IPS-20b (cell line): ENCODE measurements at regions not wholly inside any gene's neighbourhood (a gene's known extent, or its start where the extent isn't known, plus 50 kb on each side); places are given as distances from the start of the nearest gene placed in this dataset.

ENCODE experiments used
- H3K27ac ChIP-seq: one replicate; pipeline ENCODE4 v1.5.1; 2013; ENCODE audit warnings: low read length
- H3K27me3 ChIP-seq: 2 replicates; pipeline ENCODE4 v1.6.1; 2013; ENCODE audit warnings: mild to moderate bottlenecking, low read length, inconsistent platforms; ENCODE audit not compliant: insufficient read depth
- H3K36me3 ChIP-seq: 2 replicates; pipeline ENCODE4 v1.6.1; 2013; ENCODE audit warnings: low read depth, mild to moderate bottlenecking, inconsistent platforms, low read length, moderate library complexity; ENCODE audit not compliant: insufficient read depth
- H3K4me1 ChIP-seq: 2 replicates; pipeline ENCODE4 v1.6.1; 2013; ENCODE audit warnings: mild to moderate bottlenecking, control low read depth, inconsistent platforms, low read length, moderate library complexity; ENCODE audit not compliant: insufficient read depth
- H3K4me3 ChIP-seq: 2 replicates; pipeline ENCODE4 v1.5.1; 2013; ENCODE audit warnings: mild to moderate bottlenecking, low read length, inconsistent platforms
- H3K9ac ChIP-seq: 2 replicates; pipeline ENCODE4 v1.6.1; 2013; ENCODE audit warnings: low read depth, mild to moderate bottlenecking, inconsistent platforms, low read length, moderate library complexity
- H3K9me3 ChIP-seq: 2 replicates; pipeline ENCODE4 v1.6.1; 2013; ENCODE audit warnings: mild to moderate bottlenecking, low read depth, low read length, inconsistent platforms; ENCODE audit not compliant: insufficient read depth

GRCh38 chr4:84031401-84031800 lies 467.7 kb downstream of the NKX6-1 start:
- no peaks in the 10 kb centered on the region for H3K27me3 ChIP-seq
- H3K27ac ChIP-seq: no peak overlapping the region
- H3K4me1 ChIP-seq: no peaks in the 10 kb centered on the region
- H3K36me3 ChIP-seq: no peaks in the 10 kb centered on the region
- H3K4me3 ChIP-seq: no peak overlapping the region
- H3K9me3 ChIP-seq: no peaks in the 10 kb centered on the region
- H3K9ac ChIP-seq: no peak overlapping the region

GRCh38 chr4:84028340-84028739 lies 470.8 kb downstream of the NKX6-1 start:
- H3K9me3 ChIP-seq: no peaks in the 10 kb centered on the region
- no peaks in the 10 kb centered on the region for H3K27me3 ChIP-seq

GRCh38 chr4:84024405-84024804 lies 474.7 kb downstream of the NKX6-1 start:
- Histone ChIP-seq H3K4me3 (no peak overlapping the region), H3K27me3 (no peaks in the 10 kb centered on the region), H3K27ac (no peak overlapping the region), H3K9ac (no peak overlapping the region), H3K4me1 (no peaks in the 10 kb centered on the region), H3K36me3 (no peaks in the 10 kb centered on the region), H3K9me3 (no peaks in the 10 kb centered on the region)

More at GRCh38 chr4:84028340-84028739, 470.8 kb downstream of the NKX6-1 start:
- Histone ChIP-seq H3K9ac (no peak overlapping the region), H3K36me3 (no peaks in the 10 kb centered on the region), H3K27ac (no peak overlapping the region), H3K4me1 (no peaks in the 10 kb centered on the region), H3K4me3 (no peak overlapping the region)

- no peaks in the 10 kb centered on the region for H3K27me3 ChIP-seq
- H3K9ac ChIP-seq: no peak overlapping the region
- no peak overlapping the region for H3K27ac ChIP-seq
- no peaks in the 10 kb centered on the region for H3K4me1 ChIP-seq
- no peaks in the 10 kb centered on the region for H3K36me3 ChIP-seq
- no peaks in the 10 kb centered on the region for H3K9me3 ChIP-seq
- H3K4me3 ChIP-seq: no peak overlapping the region
These were observed 476.5 kb downstream of the NKX6-1 start for GRCh38 chr4:84022564-84022963.

- Histone ChIP-seq H3K27ac (no peak overlapping the region), H3K4me3 (no peak overlapping the region), H3K4me1 (no peaks in the 10 kb centered on the region), H3K27me3 (no peaks in the 10 kb centered on the region), H3K9me3 (no peaks in the 10 kb centered on the region), H3K36me3 (no peaks in the 10 kb centered on the region), H3K9ac (no peak overlapping the region)
These were observed 479.5 kb downstream of the NKX6-1 start for GRCh38 chr4:84019626-84020025.

GRCh38 chr4:84003046-84003445 lies 467.1 kb downstream of the GPAT3 start:
- no peaks in the 10 kb centered on the region for H3K4me1 ChIP-seq
- H3K9me3 ChIP-seq: no peaks in the 10 kb centered on the region
- no peak overlapping the region for H3K4me3 ChIP-seq
- no peaks in the 10 kb centered on the region for H3K27me3 ChIP-seq
- H3K27ac ChIP-seq: no peak overlapping the region
- no peak overlapping the region for H3K9ac ChIP-seq
- H3K36me3 ChIP-seq: no peaks in the 10 kb centered on the region

- H3K4me3 ChIP-seq: no peak overlapping the region
- no peaks in the 10 kb centered on the region for H3K36me3 ChIP-seq
- no peak overlapping the region for H3K9ac ChIP-seq
- no peak overlapping the region for H3K27ac ChIP-seq
- H3K9me3 ChIP-seq: no peaks in the 10 kb centered on the region
- H3K27me3 ChIP-seq: no peaks in the 10 kb centered on the region
- H3K4me1 ChIP-seq: peaks cover 3% of the 10 kb centered on the region; the same call in 1 of the 2 replicates
These were observed 466.1 kb downstream of the GPAT3 start for GRCh38 chr4:84001876-84002569.

- no peak overlapping the region for H3K27ac ChIP-seq
- H3K4me3 ChIP-seq: no peak overlapping the region
- H3K36me3 ChIP-seq: no peaks in the 10 kb centered on the region
- H3K9ac ChIP-seq: no peak overlapping the region
- no peaks in the 10 kb centered on the region for H3K9me3 ChIP-seq
- no peaks in the 10 kb centered on the region for H3K27me3 ChIP-seq
- peaks cover 14% of the 10 kb centered on the region; the same call in 1 of the 2 replicates for H3K4me1 ChIP-seq
These were observed 460.3 kb downstream of the GPAT3 start for GRCh38 chr4:83996254-83996653.

- Histone ChIP-seq H3K36me3 (no peaks in the 10 kb centered on the region), H3K4me1 (peaks cover 14% of the 10 kb centered on the region; the same call in 1 of the 2 replicates), H3K9me3 (peaks cover 6% of the 10 kb centered on the region; the same call in 1 of the 2 replicates), H3K4me3 (no peak overlapping the region), H3K27ac (no peak overlapping the region), H3K27me3 (no peaks in the 10 kb centered on the region), H3K9ac (no peak overlapping the region)
These were observed 457.9 kb downstream of the GPAT3 start for GRCh38 chr4:83993774-83994173.

- Histone ChIP-seq H3K4me1 (no peaks in the 10 kb centered on the region), H3K27ac (no peak overlapping the region), H3K4me3 (no peak overlapping the region), H3K27me3 (no peaks in the 10 kb centered on the region), H3K9ac (no peak overlapping the region), H3K36me3 (no peaks in the 10 kb centered on the region), H3K9me3 (peaks cover 6% of the 10 kb centered on the region; the same call in 1 of the 2 replicates)
These were observed 453.9 kb downstream of the GPAT3 start for GRCh38 chr4:83989835-83990234.

- Histone ChIP-seq H3K9me3 (no peaks in the 10 kb centered on the region), H3K27me3 (no peaks in the 10 kb centered on the region), H3K9ac (no peak overlapping the region), H3K27ac (no peak overlapping the region), H3K36me3 (no peaks in the 10 kb centered on the region), H3K4me3 (no peak overlapping the region), H3K4me1 (no peaks in the 10 kb centered on the region)
These were observed 445.2 kb downstream of the GPAT3 start for GRCh38 chr4:83981156-83981555.

GRCh38 chr4:83979773-83980172 lies 443.9 kb downstream of the GPAT3 start:
- Histone ChIP-seq H3K9ac (no peak overlapping the region), H3K4me3 (no peak overlapping the region), H3K36me3 (no peaks in the 10 kb centered on the region), H3K27me3 (no peaks in the 10 kb centered on the region), H3K9me3 (no peaks in the 10 kb centered on the region), H3K4me1 (no peaks in the 10 kb centered on the region), H3K27ac (no peak overlapping the region)
